T-helper 2 cell treated with Interferon-gamma antibody and Interleukin-4, amounts not matched to agents 100 ng/mL and 5 ng/mL, for 36 hours (primary cell): ENCODE measurements at regions not wholly inside any gene's neighbourhood (a gene's known extent, or its start where the extent isn't known, plus 50 kb on each side); places are given as distances from the start of the nearest gene placed in this dataset.

Experiments
- intact Hi-C: fragments of 100-400 bp; cut with micrococcal nuclease; formaldehyde crosslinking; loops from one replicate; pipeline ENCODE4 v1.15.1; 2023

DNA sequence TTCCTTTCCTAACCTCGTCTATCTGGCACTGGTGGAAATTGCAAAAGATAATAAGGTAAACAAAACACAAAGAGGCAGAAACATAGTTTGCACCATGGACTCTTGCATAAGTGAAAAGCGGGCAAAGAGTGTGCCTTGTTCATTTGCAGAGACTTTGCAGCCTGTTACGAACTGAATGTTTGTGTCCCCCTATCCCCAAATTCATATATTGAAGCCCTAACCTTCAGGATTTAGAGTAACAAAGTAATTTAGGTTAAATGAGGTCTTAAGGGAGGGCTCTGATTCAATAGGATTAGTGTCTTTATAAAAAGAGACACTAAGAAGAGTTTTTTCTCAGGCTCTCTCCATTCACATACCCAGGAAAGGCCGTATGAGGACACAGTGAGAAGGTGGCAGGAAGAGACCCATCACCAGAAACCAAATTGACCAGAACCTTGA lies 52.1 kb upstream of the FAM169A start:
- intact Hi-C loops = loop anchor here (5.0 kb wide), 1 partner anchor 231 kb away; the partner anchor contains the start of gene HEXB

DNA sequence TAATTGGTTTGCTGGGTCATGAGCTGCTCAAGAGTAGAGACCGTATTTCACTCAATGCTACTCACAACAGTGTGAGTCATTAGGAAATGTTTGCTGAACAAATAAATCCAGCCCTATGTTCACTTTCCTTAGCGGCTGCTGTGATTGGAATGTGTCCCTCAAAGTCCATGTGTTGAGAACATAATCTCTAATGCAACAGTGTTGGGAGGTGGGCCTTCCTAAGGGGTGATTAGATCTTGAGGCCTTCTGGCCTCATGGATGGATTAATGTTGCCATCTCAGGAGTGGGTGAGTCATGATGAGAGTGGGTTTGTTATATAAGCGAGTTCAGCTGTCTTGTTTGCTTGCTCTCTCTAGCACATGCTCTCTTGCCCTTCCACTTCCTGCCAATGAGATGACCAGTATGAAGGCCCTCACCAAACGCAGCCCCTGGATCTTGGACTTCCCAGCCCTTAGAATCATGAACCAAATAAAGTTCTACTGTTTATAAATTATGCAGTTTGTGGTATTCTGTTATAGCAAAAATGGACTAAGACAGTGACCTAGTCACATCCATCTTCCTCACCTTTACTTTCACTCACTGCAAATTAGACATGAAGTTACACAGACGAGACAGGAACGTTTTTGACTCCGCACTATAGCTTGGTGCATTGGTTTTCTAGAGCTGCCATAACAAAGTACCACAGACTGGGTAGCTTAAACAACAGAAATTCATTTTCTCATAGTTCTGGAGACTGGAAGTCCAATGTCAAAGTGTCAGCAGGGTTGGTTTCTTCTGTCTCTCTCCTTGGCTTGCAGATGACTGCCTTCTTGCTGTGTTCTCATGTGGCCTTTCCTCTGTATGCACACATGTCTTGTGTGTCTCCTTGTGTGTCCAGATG lies 50.9 kb upstream of the FAM169A start:
- intact Hi-C loops = loop anchor here (5.0 kb wide), 1 partner anchor 230 kb away; the partner anchor contains the start of gene HEXB
